HCEC 1CT (cell line): ENCODE measurements at regions not wholly inside any gene's neighbourhood (a gene's known extent, or its start where the extent isn't known, plus 50 kb on each side); places are given as distances from the start of the nearest gene placed in this dataset.
"Not testable (repeated sequence)": the region's sequence is repeated elsewhere in the genome, so short reads cannot be mapped to it uniquely, and the experiment has no call there.

Experiments
- DNase-seq: peaks from one replicate; pipeline ENCODE4 v3.0.0-alpha.2; 2017

GRCh38 chr12:3424796-3425195, 66.2 kb upstream of the PRMT8 start:
- DNase-seq: not testable (repeated sequence)

- DNase-seq: no peak
Measured at GRCh38 chr12:3427956-3428355, 63.0 kb upstream of the PRMT8 start.

GRCh38 chr12:3428631-3429030, 62.4 kb upstream of the PRMT8 start:
- DNase-seq: no peak

- not testable (repeated sequence) for DNase-seq
Measured at GRCh38 chr12:3429523-3429922, 61.5 kb upstream of the PRMT8 start.

GRCh38 chr12:3431686-3432085, 59.3 kb upstream of the PRMT8 start:
- DNase-seq: no peak

GRCh38 chr12:3432176-3432742, 58.7 kb upstream of the PRMT8 start:
- DNase-seq: no peak

GRCh38 chr12:3432868-3433267, 58.1 kb upstream of the PRMT8 start:
- no peak for DNase-seq

GRCh38 chr12:3436461-3437065, 54.4 kb upstream of the PRMT8 start:
- no peak for DNase-seq

GRCh38 chr12:3437986-3438385, 53.0 kb upstream of the PRMT8 start:
- DNase-seq: no peak

- DNase-seq: no peak
Measured at GRCh38 chr12:3438401-3438800, 52.6 kb upstream of the PRMT8 start.
